ENCODE measurements at regions not wholly inside any gene's neighbourhood (a gene's known extent, or its start where the extent isn't known, plus 50 kb on each side); places are given as distances from the start of the nearest gene placed in this dataset.

DNA sequence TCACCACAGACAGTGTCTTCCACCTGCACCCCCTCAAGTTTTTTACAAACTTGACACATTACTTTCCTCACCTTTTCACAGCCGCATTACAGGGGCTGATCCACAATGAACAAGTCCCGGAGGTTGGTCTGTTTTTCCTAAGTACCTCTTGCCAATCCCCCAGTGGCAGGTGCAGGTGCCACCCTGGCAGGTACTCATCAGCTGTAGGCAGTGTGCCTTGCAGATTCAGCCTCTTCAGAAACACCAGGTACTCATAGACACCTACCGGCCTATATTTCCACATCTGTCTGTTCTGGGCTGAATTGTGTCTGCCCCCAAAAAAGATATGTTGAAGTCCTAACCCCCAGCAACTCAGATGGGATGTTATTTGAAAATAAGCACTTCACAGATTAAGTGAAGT lies 81.4 kb upstream of the CNIH3 start:
- H3K27ac ChIP-seq = no peak overlapping the region
- WGBS, 5 donors = 90 to 97% (median 95%) methylated on average over 3 of the region's 3 CpGs
- no peak for TF ChIP-seq POLR2AphosphoS5 (IDR thresholded peaks at IDR 0.05)
- TF ChIP-seq POLR2A (IDR thresholded peaks at IDR 0.05) = no peak
- TF ChIP-seq CTCF (IDR thresholded peaks at IDR 0.05 in 8 of 11, conservative IDR thresholded peaks at IDR 0.05 in 3 of 11) = no peak
- no peaks in the 10 kb centered on the region for H3K27me3 ChIP-seq (replicated peaks in 1 of 7)
- no peaks in the 10 kb centered on the region for H3K9me3 ChIP-seq
- H3K36me3 ChIP-seq = no peaks in the 10 kb centered on the region
- DNase-seq = no peak
- no peak overlapping the region for H3K4me3 ChIP-seq
- H3K4me1 ChIP-seq = no peaks in the 10 kb centered on the region
- intact Hi-C loops (cut with DNase I; ENCODE audit: low total_unique reads) = no loop called here

DNA sequence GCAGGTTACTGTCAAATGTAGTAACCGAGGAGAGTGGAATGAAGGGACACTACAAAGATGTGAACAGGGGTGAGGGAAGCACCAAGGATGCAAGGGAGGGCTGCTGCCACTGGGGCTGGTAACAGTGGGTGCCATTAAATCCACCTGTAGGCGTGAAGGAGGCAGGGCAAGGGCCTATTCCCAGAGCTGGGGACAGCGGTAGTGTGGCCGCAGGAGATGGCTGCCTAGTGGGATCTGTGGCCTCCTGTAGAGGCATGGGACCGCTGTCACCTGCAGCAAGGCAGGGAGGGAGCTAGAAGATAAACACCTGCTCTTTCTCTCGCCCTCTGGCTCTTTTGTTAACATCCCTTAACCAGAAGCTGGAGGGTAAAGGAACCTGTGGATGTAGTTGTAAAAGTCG lies 80.5 kb upstream of the CNIH3 start:
- no peak for TF ChIP-seq POLR2A (IDR thresholded peaks at IDR 0.05)
- no peak for TF ChIP-seq POLR2AphosphoS5 (IDR thresholded peaks at IDR 0.05)
- TF ChIP-seq CTCF (IDR thresholded peaks at IDR 0.05 in 8 of 11, conservative IDR thresholded peaks at IDR 0.05 in 3 of 11) = no peak
- Histone ChIP-seq H3K4me1 (no peaks in the 10 kb centered on the region), H3K36me3 (no peaks in the 10 kb centered on the region), H3K4me3 (no peak overlapping the region), H3K9me3 (no peaks in the 10 kb centered on the region), H3K27ac (no peak overlapping the region), H3K27me3 (replicated peaks in 1 of 7) (no peaks in the 10 kb centered on the region)
- WGBS, 5 donors = 89 to 93% (median 91%) methylated on average over 7 of the region's 7 CpGs
- intact Hi-C loops (cut with DNase I; ENCODE audit: low total_unique reads) = no loop called here
- no peak for DNase-seq

- H3K4me1 ChIP-seq = no peaks in the 10 kb centered on the region
- H3K27me3 ChIP-seq (replicated peaks in 1 of 7) = no peaks in the 10 kb centered on the region
- H3K27ac ChIP-seq = no peak overlapping the region
- H3K36me3 ChIP-seq = no peaks in the 10 kb centered on the region
- no peak for DNase-seq
- intact Hi-C loops (cut with DNase I; ENCODE audit: low total_unique reads) = no loop called here
- no peak for TF ChIP-seq POLR2A (IDR thresholded peaks at IDR 0.05)
- 21 to 32% (median 26%) methylated on average over 4 of the region's 4 CpGs for WGBS, 5 donors
- H3K4me3 ChIP-seq = no peak overlapping the region
- H3K9me3 ChIP-seq = no peaks in the 10 kb centered on the region
Observed at GRCh38 chr1:224539971-224540370, 76.1 kb upstream of the CNIH3 start.

DNA sequence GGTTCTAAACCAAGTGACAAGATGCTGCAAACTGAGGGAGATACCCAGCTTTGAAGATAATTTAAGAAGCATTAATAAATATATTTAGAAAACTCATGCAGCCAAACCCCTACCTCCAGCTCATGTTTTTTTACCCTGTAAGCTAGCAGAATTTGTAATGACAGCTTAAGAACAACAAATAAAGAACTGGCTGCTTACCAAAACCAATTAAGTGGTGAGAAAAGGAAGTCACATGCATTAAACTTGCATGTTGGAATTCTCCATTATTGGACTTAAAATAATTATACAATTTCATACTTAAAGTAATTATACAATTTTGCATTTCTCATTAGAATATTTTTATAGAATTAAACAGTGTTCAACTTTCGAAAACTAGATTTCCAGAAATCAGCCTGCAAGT lies 75.6 kb upstream of the CNIH3 start:
- Histone ChIP-seq H3K27ac (no peak overlapping the region), H3K4me3 (no peak overlapping the region), H3K9me3 (no peaks in the 10 kb centered on the region), H3K27me3 (replicated peaks in 1 of 7) (no peaks in the 10 kb centered on the region), H3K36me3 (no peaks in the 10 kb centered on the region), H3K4me1 (no peaks in the 10 kb centered on the region)
- intact Hi-C loops (cut with DNase I; ENCODE audit: low total_unique reads) = no loop called here
- 84 to 95% (median 91%) methylated on average over 1 of the region's 1 CpG for WGBS, 5 donors
- DNase-seq = no peak
- no peak for TF ChIP-seq POLR2AphosphoS5 (IDR thresholded peaks at IDR 0.05)
- TF ChIP-seq CTCF (IDR thresholded peaks at IDR 0.05 in 8 of 11, conservative IDR thresholded peaks at IDR 0.05 in 3 of 11) = no peak
- TF ChIP-seq POLR2A (IDR thresholded peaks at IDR 0.05) = no peak

Measured in spleen (tissue), 11 donors.